ENCODE measurements at regions not wholly inside any gene's neighbourhood (a gene's known extent, or its start where the extent isn't known, plus 50 kb on each side); places are given as distances from the start of the nearest gene placed in this dataset.

- no peak for DNase-seq (ENCODE audit: low spot score)
- in situ Hi-C loops (cut with HindIII; ENCODE audit: low sequenced_read_pairs): no loop called here
Observed at GRCh38 chr2:133790711-133791110, 222.4 kb upstream of the NCKAP5 start.

GRCh38 chr2:133791191-133791590, 222.9 kb upstream of the NCKAP5 start:
- DNase-seq (ENCODE audit: low spot score): no peak
- in situ Hi-C loops (cut with HindIII; ENCODE audit: low sequenced_read_pairs): no loop called here

GRCh38 chr2:133792223-133792622, 224.0 kb upstream of the NCKAP5 start:
- in situ Hi-C loops (cut with HindIII; ENCODE audit: low sequenced_read_pairs): no loop called here

GRCh38 chr2:133794114-133794513, 225.9 kb upstream of the NCKAP5 start:
- DNase-seq (ENCODE audit: low spot score): no peak
- in situ Hi-C loops (cut with HindIII; ENCODE audit: low sequenced_read_pairs): no loop called here

More at GRCh38 chr2:133792223-133792622, 224.0 kb upstream of the NCKAP5 start:
- no peak for DNase-seq (ENCODE audit: low spot score)

- in situ Hi-C loops (cut with HindIII; ENCODE audit: low sequenced_read_pairs): no loop called here
- DNase-seq (ENCODE audit: low spot score): peak; percentile 75
Observed at GRCh38 chr2:133801946-133802345, 233.7 kb upstream of the NCKAP5 start.

GRCh38 chr2:133802409-133803039, 234.3 kb upstream of the NCKAP5 start:
- in situ Hi-C loops (cut with HindIII; ENCODE audit: low sequenced_read_pairs): no loop called here
- peak; percentile 61 for DNase-seq (ENCODE audit: low spot score)

GRCh38 chr2:133806564-133806963, 238.3 kb upstream of the NCKAP5 start:
- in situ Hi-C loops (cut with HindIII; ENCODE audit: low sequenced_read_pairs): no loop called here

GRCh38 chr2:133809485-133809884, 241.2 kb upstream of the NCKAP5 start:
- no peak for DNase-seq (ENCODE audit: low spot score)
- in situ Hi-C loops (cut with HindIII; ENCODE audit: low sequenced_read_pairs): no loop called here

More at GRCh38 chr2:133806564-133806963, 238.3 kb upstream of the NCKAP5 start:
- DNase-seq (ENCODE audit: low spot score): no peak

GRCh38 chr2:133810559-133810958, 242.3 kb upstream of the NCKAP5 start:
- in situ Hi-C loops (cut with HindIII; ENCODE audit: low sequenced_read_pairs): no loop called here

GRCh38 chr2:133811409-133812125, 243.3 kb upstream of the NCKAP5 start:
- no peak for DNase-seq (ENCODE audit: low spot score)
- in situ Hi-C loops (cut with HindIII; ENCODE audit: low sequenced_read_pairs): no loop called here

More at GRCh38 chr2:133810559-133810958, 242.3 kb upstream of the NCKAP5 start:
- DNase-seq (ENCODE audit: low spot score): no peak

- no peak for DNase-seq (ENCODE audit: low spot score)
- in situ Hi-C loops (cut with HindIII; ENCODE audit: low sequenced_read_pairs): no loop called here
Observed at GRCh38 chr2:133812826-133813617, 244.8 kb upstream of the NCKAP5 start.

- DNase-seq (ENCODE audit: low spot score): no peak
- in situ Hi-C loops (cut with HindIII; ENCODE audit: low sequenced_read_pairs): no loop called here
Observed at GRCh38 chr2:133814890-133815289, 246.6 kb upstream of the NCKAP5 start.

GRCh38 chr2:133816037-133816436, 247.8 kb upstream of the NCKAP5 start:
- in situ Hi-C loops (cut with HindIII; ENCODE audit: low sequenced_read_pairs): no loop called here
- no peak for DNase-seq (ENCODE audit: low spot score)

GRCh38 chr2:133817680-133818566, 249.7 kb upstream of the NCKAP5 start:
- in situ Hi-C loops (cut with HindIII; ENCODE audit: low sequenced_read_pairs): no loop called here
- DNase-seq (ENCODE audit: low spot score): no peak

GRCh38 chr2:133818661-133819060, 250.4 kb upstream of the NCKAP5 start:
- in situ Hi-C loops (cut with HindIII; ENCODE audit: low sequenced_read_pairs): no loop called here
- no peak for DNase-seq (ENCODE audit: low spot score)

- no peak for DNase-seq (ENCODE audit: low spot score)
- in situ Hi-C loops (cut with HindIII; ENCODE audit: low sequenced_read_pairs): no loop called here
Observed at GRCh38 chr2:133819906-133820305, 251.6 kb upstream of the NCKAP5 start.

- in situ Hi-C loops (cut with HindIII; ENCODE audit: low sequenced_read_pairs): no loop called here
- no peak for DNase-seq (ENCODE audit: low spot score)
Observed at GRCh38 chr2:133821107-133821760, 253.0 kb upstream of the NCKAP5 start.

- in situ Hi-C loops (cut with HindIII; ENCODE audit: low sequenced_read_pairs): no loop called here
- no peak for DNase-seq (ENCODE audit: low spot score)
Observed at GRCh38 chr2:133822517-133823225, 254.4 kb upstream of the NCKAP5 start.

Measured in G401 (cell line).